ENCODE measurements at regions not wholly inside any gene's neighbourhood (a gene's known extent, or its start where the extent isn't known, plus 50 kb on each side); places are given as distances from the start of the nearest gene placed in this dataset.

GRCh38 chr5:102581011-102581410 is 82.2 kb upstream of the SLCO6A1 start:
- H3K79me1 ChIP-seq (ENCODE audit: low read depth, low read length): no peaks in the 10 kb centered on the region
- DNase-seq (ENCODE audit: low read depth in 1 of 2, low spot score in 2 of 2): no peak
- H3K4me3 ChIP-seq (ENCODE audit: extremely low read depth in 1 of 4, insufficient read depth in 2 of 4, low read depth in 3 of 4, low read length in 4 of 4): no peak overlapping the region
- no peaks in the 10 kb centered on the region for H3K23me2 ChIP-seq (ENCODE audit: low read depth, low read length)
- H3K9ac ChIP-seq (replicated peaks in 1 of 4; ENCODE audit: extremely low read depth in 1 of 4, low read depth in 3 of 4, low read length in 3 of 4): no peak overlapping the region
- no peak overlapping the region for H2AFZ ChIP-seq (ENCODE audit: low read length)
- no peak overlapping the region for H3K27ac ChIP-seq (ENCODE audit: low read depth, low read length)
- no peak overlapping the region for H3K18ac ChIP-seq (ENCODE audit: extremely low read depth, low read length)
- no peak overlapping the region for H2BK12ac ChIP-seq (ENCODE audit: low read depth, low read length)
- H2BK5ac ChIP-seq (ENCODE audit: low read depth, low read length): no peak overlapping the region
- CTCF ChIA-PET (ENCODE audit: partially characterized antibody): interaction anchor here (1.1 to 1.7 kb wide), 4 partner anchors 18 to 559 kb away, joined by 3 to 5 read pairs (median 4); no protein-coding TSS in a partner anchor
- no peak overlapping the region for H3K4ac ChIP-seq (replicated peaks; ENCODE audit: insufficient read length, low read depth, low read length)
- H3K4me2 ChIP-seq (ENCODE audit: insufficient read depth in 1 of 2, low read depth in 2 of 2, low read length in 2 of 2): no peak overlapping the region
- H3K27me3 ChIP-seq (replicated peaks in 1 of 4; ENCODE audit: control insufficient read depth in 3 of 4, extremely low read depth in 1 of 4, insufficient read depth in 3 of 4, low read length in 3 of 4): no peaks in the 10 kb centered on the region
- H3K79me2 ChIP-seq (ENCODE audit: control insufficient read depth in 1 of 2, insufficient read depth in 2 of 2, low read length in 2 of 2): no peaks in the 10 kb centered on the region
- H4K20me1 ChIP-seq (replicated peaks in 1 of 2; ENCODE audit: control insufficient read depth in 1 of 2, insufficient read depth in 2 of 2, low read length in 2 of 2): no peaks in the 10 kb centered on the region
- H3K23ac ChIP-seq (ENCODE audit: insufficient read length): no peak overlapping the region
- no peaks in the 10 kb centered on the region for H3K9me3 ChIP-seq (ENCODE audit: insufficient read depth in 2 of 2, low read depth in 1 of 2, low read length in 1 of 2)
- POLR2A ChIA-PET (ENCODE audit: partially characterized antibody): no interaction called here
- no peak overlapping the region for H2BK120ac ChIP-seq (replicated peaks; ENCODE audit: low read depth, low read length)
- no peak for FAIRE-seq
- no peak overlapping the region for H4K5ac ChIP-seq (ENCODE audit: insufficient read length, low read depth, low read length)
- no peak overlapping the region for H2BK15ac ChIP-seq (ENCODE audit: low read length)
- H4K91ac ChIP-seq (replicated peaks; ENCODE audit: insufficient read length, low read length): no peak overlapping the region
- no peaks in the 10 kb centered on the region for H3K36me3 ChIP-seq (ENCODE audit: control insufficient read depth in 2 of 4, insufficient read depth in 4 of 4, low read length in 3 of 4)
- no peaks in the 10 kb centered on the region for H3K4me1 ChIP-seq (replicated peaks in 1 of 4; ENCODE audit: control insufficient read depth in 3 of 4, insufficient read depth in 4 of 4, low read length in 3 of 4)
- no peak overlapping the region for H3K14ac ChIP-seq (ENCODE audit: insufficient read length)
- H2BK20ac ChIP-seq (ENCODE audit: low read length): no peak overlapping the region
- no peak overlapping the region for H3K56ac ChIP-seq (replicated peaks; ENCODE audit: insufficient read length, low read depth, low read length)
- H4K8ac ChIP-seq (ENCODE audit: extremely low read depth, insufficient read depth, low read length): no peak overlapping the region
- no peak overlapping the region for H2AK5ac ChIP-seq (ENCODE audit: low read depth, low read length)
- TF ChIP-seq CHD7 (IDR thresholded peaks at IDR 0.05; ENCODE audit: insufficient replicate concordance, low read length) (no peak), CHD1 (IDR thresholded peaks at IDR 0.05; ENCODE audit: low read depth, low read length) (no peak)
